GM23248 (cell line): ENCODE measurements at regions not wholly inside any gene's neighbourhood (a gene's known extent, or its start where the extent isn't known, plus 50 kb on each side); places are given as distances from the start of the nearest gene placed in this dataset.

Experiments
- EZH2 ChIP-seq: fragments of 200-600 bp; sonication (generic); IDR thresholded peaks from 2 replicates; pipeline ENCODE4 v1.6.1; 2018; ENCODE audit warnings: antibody characterized with exemption, mild to moderate bottlenecking; ENCODE audit not compliant: insufficient read depth, poor library complexity, severe bottlenecking
- EZH2phosphoT487 ChIP-seq: fragments of 200-600 bp; sonication (generic); IDR thresholded peaks from 2 replicates; pipeline ENCODE4 v1.6.1; 2018; ENCODE audit warnings: antibody characterized with exemption, moderate library complexity, mild to moderate bottlenecking, low read depth; ENCODE audit not compliant: insufficient read depth

DNA sequence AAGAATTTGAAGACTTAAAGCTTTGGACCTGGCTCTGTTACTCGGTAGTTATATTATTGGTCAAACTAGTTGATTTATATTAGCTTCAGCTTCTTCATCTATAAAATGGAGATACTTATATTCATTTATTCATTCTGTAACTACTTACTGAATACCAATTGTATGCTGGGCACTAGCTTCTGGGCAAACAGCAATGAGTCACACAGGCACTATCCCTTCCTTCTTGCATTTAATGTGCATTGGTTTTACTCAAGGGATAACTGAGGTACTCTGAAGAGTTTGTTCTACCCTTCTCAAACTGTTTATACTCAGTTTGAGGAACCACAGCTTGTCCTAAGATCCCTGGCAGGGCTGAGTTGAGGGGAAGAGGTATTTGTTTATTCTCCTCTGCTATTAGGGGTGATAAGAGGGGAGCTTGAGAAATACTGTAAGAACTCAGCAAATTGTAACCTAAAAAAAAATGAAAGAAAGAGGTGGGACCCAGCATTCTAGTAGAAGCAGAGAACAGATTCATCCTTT lies 825.4 kb upstream of the AMELY start:
- TF ChIP-seq EZH2 (no peak), EZH2phosphoT487 (no peak)
